ENCODE measurements at regions not wholly inside any gene's neighbourhood (a gene's known extent, or its start where the extent isn't known, plus 50 kb on each side); places are given as distances from the start of the nearest gene placed in this dataset.

- no peaks in the 10 kb centered on the region for H3K27me3 ChIP-seq (ENCODE audit: low read depth)
- in situ Hi-C loops (cut with MboI; ENCODE audit: low sequenced_read_pairs): no loop called here
- DNase-seq (ENCODE audit: low spot score in 2 of 2): no peak
- no peaks in the 10 kb centered on the region for H3K36me3 ChIP-seq (replicated peaks)
- H3K4me1 ChIP-seq: no peaks in the 10 kb centered on the region
- H3K9me3 ChIP-seq: no peaks in the 10 kb centered on the region
- no peak overlapping the region for H3K4me3 ChIP-seq
These were observed 468.3 kb downstream of the TBC1D22A start for GRCh38 chr22:47230741-47231140.

GRCh38 chr22:47230251-47230650 is 467.8 kb downstream of the TBC1D22A start:
- Histone ChIP-seq H3K27me3 (ENCODE audit: low read depth) (no peaks in the 10 kb centered on the region), H3K36me3 (replicated peaks) (no peaks in the 10 kb centered on the region), H3K4me1 (no peaks in the 10 kb centered on the region), H3K4me3 (no peak overlapping the region), H3K9me3 (no peaks in the 10 kb centered on the region)
- in situ Hi-C loops (cut with MboI; ENCODE audit: low sequenced_read_pairs): no loop called here
- DNase-seq (ENCODE audit: low spot score in 2 of 2): no peak

GRCh38 chr22:47228767-47229166 is 466.3 kb downstream of the TBC1D22A start:
- H3K36me3 ChIP-seq (replicated peaks): no peaks in the 10 kb centered on the region
- no peak for DNase-seq (ENCODE audit: low spot score in 2 of 2)
- H3K4me1 ChIP-seq: no peaks in the 10 kb centered on the region
- in situ Hi-C loops (cut with MboI; ENCODE audit: low sequenced_read_pairs): no loop called here
- no peaks in the 10 kb centered on the region for H3K27me3 ChIP-seq (ENCODE audit: low read depth)
- H3K9me3 ChIP-seq: no peaks in the 10 kb centered on the region
- H3K4me3 ChIP-seq: no peak overlapping the region

GRCh38 chr22:47225931-47226633 is 463.6 kb downstream of the TBC1D22A start:
- Histone ChIP-seq H3K36me3 (replicated peaks) (no peaks in the 10 kb centered on the region), H3K27me3 (ENCODE audit: low read depth) (0 out of 2 replicates have a peak, but pooled peaks cover 4% of the 10 kb centered on the region), H3K4me1 (no peaks in the 10 kb centered on the region), H3K4me3 (no peak overlapping the region), H3K9me3 (no peaks in the 10 kb centered on the region)
- in situ Hi-C loops (cut with MboI; ENCODE audit: low sequenced_read_pairs): no loop called here
- DNase-seq (ENCODE audit: low spot score in 2 of 2): no peak

GRCh38 chr22:47225080-47225930 is 462.9 kb downstream of the TBC1D22A start:
- Histone ChIP-seq H3K36me3 (replicated peaks) (no peaks in the 10 kb centered on the region), H3K4me1 (no peaks in the 10 kb centered on the region), H3K9me3 (no peaks in the 10 kb centered on the region), H3K4me3 (no peak overlapping the region), H3K27me3 (ENCODE audit: low read depth) (0 out of 2 replicates have a peak, but pooled peaks cover 4% of the 10 kb centered on the region)
- in situ Hi-C loops (cut with MboI; ENCODE audit: low sequenced_read_pairs): no loop called here
- no peak for DNase-seq (ENCODE audit: low spot score in 2 of 2)
